ENCODE measurements at regions not wholly inside any gene's neighbourhood (a gene's known extent, or its start where the extent isn't known, plus 50 kb on each side); places are given as distances from the start of the nearest gene placed in this dataset.

- Histone ChIP-seq H3K27ac (ENCODE audit: low read length) (no peak overlapping the region), H3K9me2 (ENCODE audit: insufficient read depth, low read length) (no peaks in the 10 kb centered on the region), H4K20me1 (ENCODE audit: insufficient read depth) (no peaks in the 10 kb centered on the region), H3K4me3 (ENCODE audit: low read length) (no peak overlapping the region), H2AFZ (ENCODE audit: low read depth, low read length) (no peak overlapping the region), H3K9me3 (ENCODE audit: low read length) (no peaks in the 10 kb centered on the region), H3K9ac (ENCODE audit: low read length) (no peak overlapping the region), H3F3A (ENCODE audit: insufficient read depth, low read length, poor library complexity, severe bottlenecking) (no peaks in the 10 kb centered on the region), H3K4me2 (ENCODE audit: low read length) (no peak overlapping the region), H3K27me3 (ENCODE audit: insufficient read depth, low read depth, low read length) (no peaks in the 10 kb centered on the region), H3K36me3 (ENCODE audit: insufficient read depth, low read length) (no peaks in the 10 kb centered on the region), H3K79me2 (replicated peaks; ENCODE audit: insufficient read depth, low read length) (no peaks in the 10 kb centered on the region)
- TF ChIP-seq POLR2AphosphoS5 (IDR thresholded peaks at IDR 0.05) = no peak
- no peak for TF ChIP-seq SMC3 (conservative IDR thresholded peaks at IDR 0.05; ENCODE audit: poor library complexity)
- TF ChIP-seq CTCF (IDR thresholded peaks at IDR 0.05; ENCODE audit: poor library complexity, severe bottlenecking) = no peak
- no peak for TF ChIP-seq MXI1 (conservative IDR thresholded peaks at IDR 0.05; ENCODE audit: poor library complexity, severe bottlenecking)
- TF ChIP-seq TAF1 (IDR thresholded peaks at IDR 0.05; ENCODE audit: low read depth) = no peak
- no peak for TF ChIP-seq EZH2 (IDR thresholded peaks at IDR 0.05; ENCODE audit: borderline replicate concordance, insufficient read depth, low read length, poor library complexity, severe bottlenecking)
- TF ChIP-seq EP300 (conservative IDR thresholded peaks at IDR 0.05; ENCODE audit: poor library complexity, severe bottlenecking) = no peak
- TF ChIP-seq REST (IDR thresholded peaks at IDR 0.05; ENCODE audit: borderline replicate concordance) = no peak
Measured at GRCh38 chr10:52486840-52487611, 172.9 kb downstream of the DKK1 start.

GRCh38 chr10:52488606-52489485 is 174.8 kb downstream of the DKK1 start:
- TF ChIP-seq EP300 (conservative IDR thresholded peaks at IDR 0.05; ENCODE audit: poor library complexity, severe bottlenecking) (no peak), RAD21 (conservative IDR thresholded peaks at IDR 0.05) (peak; percentile 72), REST (IDR thresholded peaks at IDR 0.05; ENCODE audit: borderline replicate concordance) (no peak), POLR2AphosphoS5 (IDR thresholded peaks at IDR 0.05) (no peak), MXI1 (conservative IDR thresholded peaks at IDR 0.05; ENCODE audit: poor library complexity, severe bottlenecking) (no peak), EZH2 (IDR thresholded peaks at IDR 0.05; ENCODE audit: borderline replicate concordance, insufficient read depth, low read length, poor library complexity, severe bottlenecking) (no peak), CTCF (IDR thresholded peaks at IDR 0.05; ENCODE audit: poor library complexity, severe bottlenecking) (peak; percentile 71), SMC3 (conservative IDR thresholded peaks at IDR 0.05; ENCODE audit: poor library complexity) (peak; percentile 79), TAF1 (IDR thresholded peaks at IDR 0.05; ENCODE audit: low read depth) (no peak)
- Histone ChIP-seq H3K79me2 (replicated peaks; ENCODE audit: insufficient read depth, low read length) (no peaks in the 10 kb centered on the region), H3K9me3 (ENCODE audit: low read length) (no peaks in the 10 kb centered on the region), H3K4me2 (ENCODE audit: low read length) (no peak overlapping the region), H3K9me2 (ENCODE audit: insufficient read depth, low read length) (no peaks in the 10 kb centered on the region), H2AFZ (ENCODE audit: low read depth, low read length) (no peak overlapping the region), H3K9ac (ENCODE audit: low read length) (no peak overlapping the region), H3K27me3 (ENCODE audit: insufficient read depth, low read depth, low read length) (no peaks in the 10 kb centered on the region), H3K27ac (ENCODE audit: low read length) (no peak overlapping the region), H3K4me3 (ENCODE audit: low read length) (no peak overlapping the region), H4K20me1 (ENCODE audit: insufficient read depth) (no peaks in the 10 kb centered on the region), H3K36me3 (ENCODE audit: insufficient read depth, low read length) (no peaks in the 10 kb centered on the region), H3F3A (ENCODE audit: insufficient read depth, low read length, poor library complexity, severe bottlenecking) (no peaks in the 10 kb centered on the region)

Measured in neural cell (in vitro differentiated cells).